GM12865 (cell line): ENCODE measurements at regions not wholly inside any gene's neighbourhood (a gene's known extent, or its start where the extent isn't known, plus 50 kb on each side); places are given as distances from the start of the nearest gene placed in this dataset.

ENCODE experiments used
- DNase-seq: peaks from one replicate; pipeline ENCODE4 v3.0.0; 2010; ENCODE audit warnings: low read depth
- H3K4me3 ChIP-seq: 2 replicates; pipeline ENCODE4 v1.5.1; 2011; ENCODE audit warnings: mild to moderate bottlenecking, low read depth, low read length, control low read depth
- TF ChIP-seq, protein P1 (sequence below): IDR thresholded peaks from 2 replicates; pipeline ENCODE4 v1.5.1; 2011; ENCODE audit warnings: low read length, control low read depth, low read depth, inconsistent platforms; ENCODE audit not compliant: insufficient read depth; ENCODE audit errors: missing control alignments

DNA sequence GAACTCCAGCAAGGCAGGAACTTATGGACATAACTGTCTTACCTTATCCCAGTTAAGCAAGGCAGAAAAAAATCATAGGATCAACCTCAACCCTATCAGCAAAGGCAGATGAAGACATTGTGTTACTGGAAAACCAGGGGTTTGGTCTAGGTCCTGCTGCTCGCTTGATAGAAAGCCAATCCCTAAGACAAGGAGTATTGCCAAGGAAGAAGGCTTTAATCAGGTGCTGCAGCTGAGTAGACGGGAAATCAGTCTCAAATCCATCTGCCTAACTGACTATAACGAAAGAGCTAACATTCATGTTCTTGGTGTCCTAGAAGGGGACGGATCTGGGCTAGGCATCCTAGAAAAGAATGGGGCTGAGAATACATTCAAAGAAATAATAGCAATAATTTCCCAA is 1158.7 kb upstream of the CNTN5 start:
- H3K4me3 ChIP-seq: no peak overlapping the region
- no peak for DNase-seq
- TF ChIP-seq, protein P1, sequence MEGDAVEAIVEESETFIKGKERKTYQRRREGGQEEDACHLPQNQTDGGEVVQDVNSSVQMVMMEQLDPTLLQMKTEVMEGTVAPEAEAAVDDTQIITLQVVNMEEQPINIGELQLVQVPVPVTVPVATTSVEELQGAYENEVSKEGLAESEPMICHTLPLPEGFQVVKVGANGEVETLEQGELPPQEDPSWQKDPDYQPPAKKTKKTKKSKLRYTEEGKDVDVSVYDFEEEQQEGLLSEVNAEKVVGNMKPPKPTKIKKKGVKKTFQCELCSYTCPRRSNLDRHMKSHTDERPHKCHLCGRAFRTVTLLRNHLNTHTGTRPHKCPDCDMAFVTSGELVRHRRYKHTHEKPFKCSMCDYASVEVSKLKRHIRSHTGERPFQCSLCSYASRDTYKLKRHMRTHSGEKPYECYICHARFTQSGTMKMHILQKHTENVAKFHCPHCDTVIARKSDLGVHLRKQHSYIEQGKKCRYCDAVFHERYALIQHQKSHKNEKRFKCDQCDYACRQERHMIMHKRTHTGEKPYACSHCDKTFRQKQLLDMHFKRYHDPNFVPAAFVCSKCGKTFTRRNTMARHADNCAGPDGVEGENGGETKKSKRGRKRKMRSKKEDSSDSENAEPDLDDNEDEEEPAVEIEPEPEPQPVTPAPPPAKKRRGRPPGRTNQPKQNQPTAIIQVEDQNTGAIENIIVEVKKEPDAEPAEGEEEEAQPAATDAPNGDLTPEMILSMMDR: no peak

GRCh38 chr11:97865424-97866012 is 1155.2 kb upstream of the CNTN5 start:
- no peak for DNase-seq
- H3K4me3 ChIP-seq: no peak overlapping the region
- TF ChIP-seq, protein P1: no peak

GRCh38 chr11:97871816-97872215 is 1148.9 kb upstream of the CNTN5 start:
- no peak overlapping the region for H3K4me3 ChIP-seq
- no peak for DNase-seq
- TF ChIP-seq, protein P1: no peak

DNA sequence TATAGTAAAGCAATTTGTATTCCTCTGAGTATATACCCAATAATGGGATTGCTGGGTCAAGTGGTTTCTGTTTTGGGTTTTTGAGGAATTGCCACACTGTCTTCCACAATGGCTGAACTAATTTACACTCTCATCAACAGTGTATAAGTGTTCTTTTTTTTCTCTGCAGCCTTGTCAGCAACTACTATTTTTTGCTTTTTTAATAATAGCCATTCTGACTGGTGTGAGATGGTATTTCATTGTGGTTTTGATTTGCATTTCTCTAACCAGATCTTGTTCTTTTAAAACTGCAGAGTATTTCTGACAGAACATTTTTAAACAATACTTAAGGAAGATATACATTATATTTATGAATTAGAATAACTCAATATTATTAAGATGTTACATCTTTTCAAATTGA is 1140.5 kb upstream of the CNTN5 start:
- no peak overlapping the region for H3K4me3 ChIP-seq
- TF ChIP-seq, protein P1: no peak
- DNase-seq: no peak

GRCh38 chr11:97883086-97883485 is 1137.7 kb upstream of the CNTN5 start:
- no peak overlapping the region for H3K4me3 ChIP-seq
- DNase-seq: no peak
- TF ChIP-seq, protein P1: no peak

GRCh38 chr11:97888641-97889040 is 1132.1 kb upstream of the CNTN5 start:
- TF ChIP-seq, protein P1: no peak
- H3K4me3 ChIP-seq: no peak overlapping the region
- DNase-seq: no peak

GRCh38 chr11:97890466-97890865 is 1130.3 kb upstream of the CNTN5 start:
- H3K4me3 ChIP-seq: no peak overlapping the region
- TF ChIP-seq, protein P1: no peak
- no peak for DNase-seq
